ENCODE measurements at regions not wholly inside any gene's neighbourhood (a gene's known extent, or its start where the extent isn't known, plus 50 kb on each side); places are given as distances from the start of the nearest gene placed in this dataset.

GRCh38 chr22:47421846-47422245, 659.4 kb downstream of the TBC1D22A start:
- TF ChIP-seq CTCF (IDR thresholded peaks at IDR 0.05; ENCODE audit: low read depth, low read length) (no peak), MYC (IDR thresholded peaks at IDR 0.05; ENCODE audit: low read depth, low read length) (no peak)

All from NB4 (cell line).